SKM-1 (cell line): ENCODE measurements at regions not wholly inside any gene's neighbourhood (a gene's known extent, or its start where the extent isn't known, plus 50 kb on each side); places are given as distances from the start of the nearest gene placed in this dataset.

Experiments used
- DNase-seq: peaks from one replicate; lab custom pipeline; 2025; ENCODE audit not compliant: unreplicated experiment; lab: John Stamatoyannopoulos, UW

DNA sequence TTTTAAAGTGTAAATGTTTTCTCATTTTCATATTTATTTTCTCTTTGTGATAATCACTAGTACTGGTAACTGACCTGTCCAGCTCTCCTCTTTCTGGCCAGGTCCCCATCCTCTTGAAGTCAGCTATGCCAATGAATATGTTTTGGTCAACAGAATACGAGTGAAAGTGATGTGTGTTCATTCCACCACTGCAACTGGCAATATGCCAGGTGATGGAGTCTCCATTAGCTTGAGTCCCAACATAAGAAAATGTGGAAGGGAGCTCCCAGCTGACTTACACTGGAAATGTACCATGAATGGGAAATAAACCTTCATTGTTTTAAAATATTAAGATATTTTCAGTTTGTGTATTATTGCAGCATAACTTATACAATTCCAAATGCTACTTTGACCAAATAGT lies 75.8 kb downstream of the CCDC34 start:
- DNase-seq: no peak

DNA sequence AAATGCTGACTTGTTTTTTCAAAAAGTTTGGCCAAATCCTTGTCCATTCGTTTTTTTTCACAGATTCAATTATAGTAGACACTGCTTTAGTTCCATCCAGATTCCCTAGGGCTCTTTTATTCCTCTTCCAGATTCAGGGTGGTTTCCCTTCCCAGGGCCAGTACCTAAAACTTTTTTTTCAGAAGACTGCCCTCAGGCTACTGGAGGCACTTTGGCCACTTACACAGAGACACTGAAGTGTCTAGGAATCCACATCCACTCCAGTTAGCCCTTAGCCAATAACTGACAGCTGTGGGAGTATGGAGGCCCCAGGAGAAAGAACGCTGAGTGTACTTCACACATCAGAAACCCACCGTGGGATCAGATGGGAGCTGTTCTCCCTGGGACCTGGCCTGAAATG lies 77.3 kb downstream of the CCDC34 start:
- no peak for DNase-seq

DNA sequence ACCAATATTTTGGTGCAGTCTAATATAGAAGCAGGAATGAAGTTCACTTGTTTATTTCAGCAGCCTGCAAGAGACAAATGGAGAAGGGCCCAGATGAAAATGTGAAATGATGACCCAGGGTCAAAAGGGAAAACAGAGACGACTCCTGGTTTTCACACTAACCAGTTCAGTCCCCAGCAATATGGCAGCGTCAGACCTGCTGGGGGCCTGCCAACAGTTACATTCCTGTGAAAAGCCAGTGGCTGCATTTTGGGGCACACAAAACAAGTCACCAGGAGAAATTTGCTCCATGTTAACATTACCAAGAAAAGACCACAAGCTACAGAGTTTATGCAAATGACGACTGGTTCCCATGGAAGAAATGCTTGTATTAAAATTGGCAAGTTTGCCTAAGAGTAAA lies 80.2 kb downstream of the CCDC34 start:
- DNase-seq: no peak

DNA sequence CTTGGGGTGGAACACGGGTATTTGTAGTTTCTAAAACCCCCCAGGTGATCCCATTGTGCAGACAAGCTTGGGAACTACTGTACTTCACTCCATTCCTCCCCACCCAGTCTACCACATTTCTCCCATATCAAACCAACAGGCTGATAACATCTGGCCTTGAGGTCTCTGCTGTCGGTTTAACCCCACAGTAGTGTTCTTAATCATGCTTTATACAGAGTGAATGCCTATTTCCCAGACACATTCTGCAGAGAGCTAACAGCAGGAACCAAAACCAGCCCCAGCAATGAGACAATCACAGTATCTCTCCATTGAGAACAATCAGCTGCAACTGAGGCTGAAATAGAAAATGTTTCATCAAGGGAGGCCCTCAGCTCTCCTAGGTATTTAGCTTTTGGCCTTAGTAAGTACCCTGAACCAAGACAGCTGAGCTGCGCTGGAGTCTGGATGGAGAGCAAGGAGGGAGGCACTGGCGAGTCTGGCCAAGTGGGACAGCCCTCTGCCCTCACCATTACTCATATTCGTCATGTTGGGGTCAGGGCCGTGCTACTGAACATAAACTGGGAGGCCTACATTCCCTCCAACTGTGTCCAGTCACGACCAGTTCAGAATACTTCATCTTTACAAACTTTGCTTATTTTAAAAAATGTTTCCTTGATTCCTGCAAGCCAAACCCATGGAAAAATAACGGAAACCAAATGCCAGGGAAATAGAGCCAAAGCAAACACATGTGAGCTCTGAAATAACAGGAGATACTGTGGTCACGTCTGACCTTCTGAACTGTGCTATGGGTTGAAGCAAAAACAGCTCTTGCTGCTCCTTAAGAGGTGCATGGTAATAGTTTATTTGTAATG lies 81.0 kb downstream of the CCDC34 start:
- DNase-seq: no peak

DNA sequence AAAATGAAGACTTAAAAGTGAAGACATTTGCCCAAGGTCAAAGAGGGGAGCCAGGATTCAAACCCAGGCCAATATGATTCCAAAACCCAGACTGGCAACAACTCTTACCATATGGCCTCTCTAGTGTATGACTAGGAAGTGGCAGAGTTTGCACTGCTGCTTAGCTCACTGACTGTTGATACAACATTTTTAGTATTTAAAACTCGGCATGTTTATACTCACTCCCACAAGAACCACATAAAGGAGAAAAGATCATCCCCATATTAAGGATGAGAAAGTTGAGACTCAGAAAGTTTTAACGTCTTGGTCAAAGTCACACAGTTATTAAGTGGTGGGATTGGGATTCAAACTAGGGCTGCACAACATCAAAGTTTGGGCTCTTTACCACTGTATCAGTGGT lies 81.7 kb downstream of the CCDC34 start:
- DNase-seq: no peak

DNA sequence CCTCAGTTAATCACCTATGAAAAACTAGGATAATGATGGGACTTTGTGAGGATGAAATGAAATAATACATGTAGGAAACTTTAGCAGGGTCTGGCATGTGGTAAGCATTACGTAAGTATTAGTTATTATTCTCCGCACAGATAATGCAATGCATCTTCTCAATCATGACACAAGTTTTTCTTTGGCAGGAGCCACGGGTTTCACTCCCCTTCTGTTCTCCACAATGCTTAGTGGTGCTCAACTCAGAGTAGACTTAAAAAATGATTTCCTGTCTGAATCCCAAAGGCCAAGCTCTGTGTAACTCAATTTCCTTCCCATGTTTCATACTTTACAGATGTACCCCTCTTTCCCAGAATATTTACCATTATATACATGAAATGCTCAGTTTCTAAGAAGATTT lies 82.9 kb downstream of the CCDC34 start:
- DNase-seq: no peak

DNA sequence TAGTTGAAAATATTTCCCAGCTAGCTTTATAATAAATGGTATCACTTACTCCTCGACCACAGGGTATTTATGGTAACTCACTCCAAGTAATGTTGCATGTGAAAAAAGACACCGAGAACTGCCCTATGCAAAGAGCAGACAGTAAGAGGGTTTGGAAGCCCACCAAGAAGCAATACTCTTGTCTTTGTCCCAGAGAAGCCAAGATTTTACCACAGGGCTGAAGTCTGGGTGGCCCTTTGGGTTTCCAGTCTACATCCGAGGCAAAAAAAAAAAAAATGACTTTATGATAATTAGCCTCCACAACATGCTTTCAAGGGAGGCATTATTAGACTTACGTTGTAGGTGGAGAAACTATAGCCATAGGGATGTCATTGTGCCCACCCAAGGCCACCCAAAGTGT lies 83.6 kb downstream of the CCDC34 start:
- DNase-seq: no peak

DNA sequence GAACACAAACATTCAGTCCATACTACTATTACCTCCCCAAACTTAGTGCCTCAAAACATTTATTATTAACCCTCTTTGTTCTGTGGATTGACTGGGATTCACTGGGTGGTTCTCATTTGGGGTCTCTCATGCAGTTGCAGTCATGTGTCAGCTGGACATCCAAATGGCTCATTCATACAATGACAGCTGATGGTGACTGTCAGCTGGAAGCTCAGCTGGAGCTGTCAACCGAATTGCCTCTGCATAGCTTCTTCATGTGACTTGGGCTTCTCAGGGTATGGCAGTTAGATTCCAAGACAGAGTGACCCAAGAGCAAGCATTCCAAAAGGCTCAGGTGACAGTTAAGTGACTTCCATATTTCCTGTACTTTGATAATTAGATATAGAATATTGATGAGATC lies 85.2 kb downstream of the CCDC34 start:
- DNase-seq: no peak

DNA sequence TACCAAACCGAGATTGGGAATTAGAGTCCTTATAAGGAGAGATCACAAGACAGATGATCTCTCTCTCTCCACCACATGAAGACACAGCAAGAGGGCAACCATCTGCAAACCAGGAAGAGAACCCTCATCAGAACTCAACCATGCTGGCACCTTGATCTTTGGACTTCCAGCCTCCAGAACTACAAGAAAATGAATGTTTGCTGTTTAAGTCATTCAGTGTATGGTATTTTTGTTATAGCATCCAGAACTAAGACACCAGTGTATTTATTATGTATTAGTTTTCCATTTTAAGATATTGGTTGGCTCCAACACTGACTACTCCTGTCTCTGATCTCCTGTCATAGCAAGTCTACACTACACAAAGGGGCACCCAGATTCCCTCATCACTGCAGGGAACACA lies 86.9 kb downstream of the CCDC34 start:
- no peak for DNase-seq

DNA sequence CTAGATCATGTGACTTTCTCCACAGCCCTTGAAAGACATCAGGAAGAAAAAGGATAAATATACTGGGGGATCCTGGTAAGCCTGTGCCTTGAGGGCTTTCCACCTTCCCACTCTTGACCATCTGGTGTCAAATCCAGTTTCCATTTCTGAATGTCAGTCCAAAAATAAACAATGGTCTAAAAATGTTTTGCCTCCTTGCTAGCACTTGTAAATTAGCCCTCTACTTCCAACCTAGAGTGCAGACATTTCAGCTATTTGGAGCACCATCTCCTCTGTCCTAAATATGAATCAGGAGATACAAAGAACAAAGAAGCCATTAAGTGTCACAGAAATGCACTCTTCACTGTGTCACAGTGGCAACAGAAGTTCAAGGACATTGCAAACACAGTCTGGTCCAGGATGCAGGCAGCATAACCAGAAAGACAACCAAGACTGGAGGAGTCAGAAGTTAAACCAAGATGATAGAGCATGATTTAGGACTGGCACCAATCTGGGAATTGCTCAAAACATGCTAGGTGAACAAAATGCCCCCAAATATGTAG lies 88.1 kb downstream of the CCDC34 start:
- DNase-seq: no peak

DNA sequence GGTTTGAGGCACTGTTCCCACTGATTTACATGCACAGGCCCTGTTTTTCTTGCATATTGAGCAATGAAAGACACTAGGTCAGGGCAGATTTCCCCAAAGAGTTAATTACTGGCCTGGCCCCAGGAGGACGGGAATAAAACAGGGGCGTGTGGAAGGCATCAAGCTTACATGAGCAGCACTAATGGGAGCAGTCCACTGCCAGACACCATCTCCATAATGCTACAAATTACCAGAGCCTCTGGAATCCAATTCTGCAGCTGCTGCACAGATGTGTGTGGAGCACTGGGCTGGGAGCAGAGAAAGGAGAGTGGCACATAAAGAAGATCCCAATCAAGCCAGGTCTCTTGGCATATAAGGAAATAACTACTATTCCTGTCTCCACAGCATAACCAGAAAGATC lies 96.9 kb downstream of the CCDC34 start:
- no peak for DNase-seq

DNA sequence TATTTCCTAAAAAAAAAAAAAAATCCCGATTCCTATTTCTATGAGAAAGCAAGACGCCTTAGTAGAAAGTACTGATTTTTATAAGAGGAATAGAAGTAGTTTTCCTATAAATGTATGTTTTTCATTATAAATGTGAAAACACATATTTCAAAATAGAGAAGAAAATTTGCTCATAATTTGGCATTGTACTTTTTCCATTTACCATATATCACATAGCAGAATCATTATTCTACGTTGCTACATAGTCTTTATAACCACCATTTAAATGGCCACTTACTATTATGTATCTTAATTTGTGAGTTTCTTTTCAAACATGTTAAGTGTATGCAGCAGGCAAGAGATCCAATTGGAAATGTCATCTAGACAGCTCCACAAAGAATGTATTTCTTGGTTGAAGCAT lies 99.0 kb downstream of the CCDC34 start:
- no peak for DNase-seq

DNA sequence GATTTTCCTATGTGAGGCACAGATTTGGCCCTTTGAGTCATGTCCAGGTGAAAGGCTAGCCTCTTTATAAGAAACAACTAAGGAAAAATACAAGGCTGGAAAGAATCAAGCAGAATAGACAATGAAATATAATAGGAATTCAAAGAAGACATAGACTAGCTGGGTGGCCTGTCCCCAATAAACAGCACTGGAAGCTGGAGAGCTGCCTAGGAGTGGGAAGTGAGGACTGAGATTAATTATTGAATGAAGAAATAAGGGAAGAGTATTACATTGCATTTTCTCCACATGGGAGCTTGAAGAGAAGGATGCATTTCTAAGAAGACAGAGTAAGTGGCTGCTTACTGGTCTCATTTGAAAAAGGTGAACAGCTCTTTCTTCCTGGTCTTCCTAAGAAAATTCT lies 100.0 kb downstream of the CCDC34 start:
- DNase-seq: no peak

DNA sequence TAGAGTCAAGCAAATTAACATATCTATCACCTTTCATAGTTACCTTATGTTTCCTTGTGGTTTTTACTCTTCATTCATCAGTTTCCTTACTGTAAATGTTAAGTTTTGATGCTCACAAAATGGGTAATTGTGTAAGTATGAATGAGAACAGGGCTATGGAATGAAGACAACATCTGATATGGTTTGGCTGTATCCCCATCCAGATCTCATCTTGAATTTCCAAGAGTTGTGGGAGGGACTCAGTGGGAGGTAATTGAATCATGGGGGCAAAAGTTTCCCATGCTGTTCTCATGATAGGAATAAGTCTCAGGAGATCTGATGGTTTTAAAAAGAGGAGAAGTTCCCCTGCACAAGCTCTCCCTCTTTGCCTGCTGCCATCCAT lies 107.6 kb downstream of the CCDC34 start:
- no peak for DNase-seq

DNA sequence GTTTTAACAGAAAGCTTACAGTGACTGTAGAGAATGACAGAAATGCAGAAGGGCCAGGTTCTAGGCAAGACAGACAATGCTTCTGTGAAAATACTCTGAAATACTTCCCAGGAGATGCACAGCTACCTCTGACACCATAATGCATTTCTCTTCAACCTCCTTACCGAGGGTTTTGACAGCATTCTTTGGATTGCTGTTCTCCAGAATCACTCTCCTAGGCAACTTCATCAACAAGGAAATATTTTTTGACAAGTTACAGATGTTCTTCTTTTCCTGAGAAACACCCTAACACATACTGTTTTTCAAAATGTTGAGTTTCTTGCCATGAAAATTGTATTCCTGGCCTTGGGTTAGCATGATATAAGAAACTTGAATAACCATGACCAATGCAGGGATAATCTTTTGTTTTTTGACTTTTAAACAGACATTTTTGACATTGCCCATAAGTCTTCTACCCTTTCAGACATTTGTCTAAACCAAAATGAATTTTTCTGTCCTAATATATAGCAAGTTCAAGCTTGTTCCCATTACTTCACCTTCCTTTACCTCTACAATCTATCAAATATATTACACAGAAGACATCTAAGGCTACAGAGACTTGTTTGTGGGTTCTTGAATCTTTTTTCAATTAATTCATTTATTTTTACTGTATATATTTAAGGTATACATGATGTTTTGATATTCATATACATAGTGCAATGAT lies 108.1 kb downstream of the CCDC34 start:
- no peak for DNase-seq

DNA sequence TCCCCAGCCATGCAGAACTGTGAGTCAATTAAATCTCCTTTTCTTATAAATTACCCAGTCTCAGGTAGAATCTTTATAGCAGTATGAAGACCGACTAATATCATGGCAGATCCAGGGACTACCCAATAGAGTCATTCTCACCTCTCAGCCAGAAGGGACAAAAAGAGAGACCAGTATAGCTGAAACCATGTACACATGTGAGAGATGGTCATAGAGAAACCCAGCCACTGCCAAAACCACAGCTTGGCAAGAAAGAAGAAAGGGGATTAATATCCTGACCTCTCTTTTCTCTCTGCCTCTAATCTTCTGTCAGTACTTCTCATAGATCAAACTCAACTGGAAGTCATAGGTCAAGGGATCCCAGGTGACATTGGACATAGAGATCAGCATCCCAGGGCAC lies 109.8 kb downstream of the CCDC34 start:
- no peak for DNase-seq

DNA sequence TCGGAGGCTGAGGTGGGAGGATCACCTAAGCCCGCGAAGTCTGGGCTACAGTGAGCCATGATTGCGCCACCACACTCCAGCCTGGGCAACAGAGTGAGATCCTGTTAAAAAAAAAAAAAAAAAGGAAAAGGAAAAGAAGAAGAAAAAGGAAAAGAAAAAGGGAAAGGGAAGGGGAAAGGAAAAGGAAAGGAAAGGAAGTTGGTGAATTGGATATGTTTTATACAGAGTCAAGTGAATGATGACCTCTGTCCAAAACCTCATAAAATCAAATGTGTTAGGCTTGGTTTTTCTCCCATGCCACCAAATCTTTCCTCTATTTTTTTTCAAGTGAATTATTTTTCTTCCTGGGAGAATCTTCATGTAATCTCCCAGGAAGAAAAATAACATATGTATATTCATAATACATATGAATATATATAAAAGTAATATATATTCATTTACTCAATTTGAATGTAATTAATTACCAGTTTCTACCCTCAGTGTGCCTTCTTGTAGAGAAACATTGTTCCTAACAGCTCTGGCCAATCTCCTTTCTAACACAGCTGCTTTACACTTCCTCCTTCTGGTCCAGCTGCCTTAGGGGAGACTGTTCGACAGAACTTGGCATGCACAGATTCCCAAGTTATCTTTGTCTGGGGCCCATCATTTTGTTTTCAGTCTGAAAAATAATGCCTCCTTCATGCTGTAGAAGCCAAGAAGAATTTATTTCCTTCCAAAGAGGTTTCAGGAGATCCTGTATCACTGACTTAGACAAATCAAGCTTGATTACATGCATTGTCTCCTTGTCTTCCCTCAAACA lies 111.9 kb downstream of the CCDC34 start:
- no peak for DNase-seq

DNA sequence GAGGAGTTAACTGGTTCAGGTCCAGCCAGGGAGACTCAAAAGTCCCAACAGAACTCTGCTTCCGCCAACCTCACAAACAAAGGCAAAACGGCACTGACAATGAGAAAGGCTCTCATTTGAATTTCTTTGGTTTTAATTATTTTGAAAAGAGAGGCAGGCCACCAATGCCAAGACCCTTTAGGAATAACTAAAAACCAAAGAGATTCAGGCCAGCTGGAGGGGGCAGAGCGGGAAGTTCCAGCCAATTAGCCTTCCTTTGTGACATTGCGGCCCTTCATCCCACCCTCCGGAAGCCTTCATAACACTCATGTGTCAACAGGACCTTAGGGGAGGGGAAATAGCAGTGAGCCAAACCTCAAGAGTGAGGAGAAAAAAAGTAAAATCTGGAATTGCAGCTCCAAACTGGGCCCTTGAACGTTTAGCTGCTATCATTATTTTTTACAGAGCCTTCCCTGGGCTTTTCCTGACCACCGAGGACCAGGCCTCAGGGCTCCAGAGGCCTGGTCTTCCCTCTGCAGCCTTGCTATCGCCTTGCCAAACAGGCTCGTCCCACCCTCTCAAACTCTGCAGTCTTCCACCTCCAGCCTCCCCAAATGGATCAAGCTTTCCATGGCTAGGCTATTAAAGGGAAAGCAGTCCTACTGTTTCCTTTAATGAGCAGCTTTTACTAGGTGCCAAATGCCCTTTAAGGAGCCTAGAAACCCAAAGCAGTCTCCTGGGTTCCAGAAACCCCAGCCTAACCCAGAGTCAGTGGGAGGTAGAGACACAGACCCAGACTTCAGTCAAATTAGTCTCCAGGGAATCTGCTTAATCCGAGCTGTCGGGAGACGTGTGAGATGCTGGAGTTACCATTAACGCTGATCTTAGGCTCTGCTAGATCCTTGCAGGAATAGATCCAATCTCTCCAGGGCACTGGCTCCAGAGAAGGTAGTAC lies 114.2 kb downstream of the CCDC34 start:
- DNase-seq: no peak

DNA sequence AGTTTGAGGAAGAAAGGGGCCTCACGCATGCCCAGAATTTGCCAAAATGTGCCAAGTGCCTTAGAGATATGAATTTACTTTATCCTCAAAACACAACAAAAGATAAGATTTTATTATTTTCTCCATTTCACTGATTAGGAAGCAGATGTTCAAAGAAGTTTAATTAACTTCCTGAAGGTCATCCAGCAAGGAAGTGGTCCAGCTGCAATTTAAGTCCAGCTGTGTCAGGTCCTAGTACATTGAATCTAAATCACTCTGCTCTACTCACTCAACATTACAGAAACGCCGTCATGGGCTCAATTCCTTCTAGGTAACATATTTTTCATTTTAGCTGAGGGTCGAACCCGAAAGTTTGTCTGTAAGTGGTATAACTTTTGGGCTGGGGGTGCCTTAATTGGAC lies 115.4 kb downstream of the CCDC34 start:
- DNase-seq: no peak

DNA sequence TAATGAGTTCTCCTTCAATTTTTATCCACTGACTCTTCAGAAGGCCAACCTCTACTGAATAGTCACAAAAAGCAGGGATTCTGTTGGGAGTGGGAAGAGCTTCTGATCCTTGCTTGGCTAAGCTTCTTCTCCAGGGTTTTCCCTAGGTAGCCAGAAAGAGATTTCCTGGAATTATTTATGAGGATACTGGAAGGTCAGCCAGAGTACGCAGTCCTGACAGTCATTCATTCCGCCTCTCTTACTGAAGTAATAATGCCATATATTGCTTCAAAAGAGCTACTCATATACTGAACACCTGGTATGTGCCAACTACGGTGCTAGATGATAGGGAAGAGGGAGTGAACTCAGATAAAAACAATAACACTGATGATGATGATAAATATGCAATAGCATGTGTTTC lies 116.1 kb downstream of the CCDC34 start:
- DNase-seq: no peak

DNA sequence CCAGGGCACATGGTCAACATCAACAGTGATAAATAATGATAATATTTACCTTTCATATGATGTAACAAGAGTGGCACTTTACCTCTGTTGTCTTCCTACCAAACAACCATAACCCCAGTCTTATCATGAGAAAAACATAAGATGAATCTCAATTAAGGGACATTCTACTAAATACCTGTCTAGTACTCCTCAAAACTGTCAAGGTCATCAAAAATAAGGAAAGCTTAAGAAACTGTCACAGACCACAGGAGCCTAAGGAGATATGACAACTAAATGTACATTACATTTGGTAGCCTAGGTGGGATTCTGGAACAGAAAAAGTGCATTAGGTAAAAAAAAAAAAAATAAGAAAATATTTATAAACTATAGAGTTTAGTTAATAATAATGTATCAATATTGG lies 118.1 kb downstream of the CCDC34 start:
- no peak for DNase-seq
